KBM-7 (cell line): ENCODE measurements at regions not wholly inside any gene's neighbourhood (a gene's known extent, or its start where the extent isn't known, plus 50 kb on each side); places are given as distances from the start of the nearest gene placed in this dataset.

Experiments used
- DNase-seq: peaks from one replicate; pipeline ENCODE4 v3.0.0-alpha.2; 2015
- in situ Hi-C: fragments of 300-500 bp; cut with MboI; formaldehyde crosslinking; loops from 2 replicates; pipeline ENCODE4 v1.14.3; 2020; ENCODE audit warnings: low sequenced_read_pairs, low pct_unique_long_range_greater_than_20kb, mixed read lengths

GRCh38 chr10:21068026-21068656 is 171.0 kb upstream of the NEBL start:
- in situ Hi-C loops = no loop called here

DNA sequence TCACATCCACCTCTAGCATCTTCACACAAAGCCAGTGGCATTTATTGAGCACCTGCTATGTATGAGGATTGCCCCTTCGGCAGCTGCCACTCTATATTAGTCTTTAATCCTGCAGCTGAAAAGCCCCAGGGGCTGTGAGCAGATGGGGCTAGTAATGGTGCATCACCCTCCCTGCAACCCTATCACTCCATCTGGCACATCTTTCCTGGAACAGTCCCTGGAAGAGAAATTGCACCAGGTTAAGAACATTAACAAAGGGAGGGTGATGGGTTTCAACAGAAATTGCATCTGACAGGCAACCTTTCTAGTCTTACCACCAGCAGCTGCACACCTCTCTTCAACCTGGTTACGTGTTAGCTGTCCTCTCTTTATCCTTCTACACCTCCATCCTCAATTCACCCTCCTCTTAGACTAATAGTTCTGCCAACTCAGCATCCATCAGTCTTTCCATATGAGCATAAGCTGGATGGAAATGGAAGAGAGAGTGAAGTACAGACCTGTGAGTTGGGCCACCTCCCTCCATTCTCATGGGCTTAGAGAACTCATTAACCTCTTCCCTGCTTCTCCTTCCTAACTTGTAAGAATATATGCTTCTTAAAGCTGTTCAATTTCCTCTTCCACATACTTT is 168.6 kb upstream of the NEBL start:
- in situ Hi-C loops = no loop called here
- no peak for DNase-seq

More at GRCh38 chr10:21068026-21068656, 171.0 kb upstream of the NEBL start:
- DNase-seq = no peak

DNA sequence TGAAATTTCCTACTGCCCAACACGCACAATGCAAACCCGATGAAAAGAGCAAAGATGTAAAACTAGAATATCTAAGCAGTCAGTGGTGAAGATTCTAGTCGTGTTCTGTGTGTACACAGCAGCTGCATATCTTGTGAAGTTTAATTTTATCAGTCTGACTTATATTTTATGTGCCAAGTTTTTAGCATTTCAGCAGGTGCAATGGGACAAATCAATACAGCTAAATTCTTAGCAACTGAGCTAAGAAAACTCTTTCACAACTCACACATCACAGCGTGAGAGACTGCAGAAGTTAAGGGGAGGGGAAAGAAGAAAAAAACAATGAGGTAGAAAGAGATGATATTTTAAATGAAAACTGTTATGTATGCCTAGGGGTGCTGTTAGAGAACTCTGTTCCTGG is 164.9 kb upstream of the NEBL start:
- in situ Hi-C loops = no loop called here
- no peak for DNase-seq

- DNase-seq = no peak
- in situ Hi-C loops = no loop called here
These were observed 164.1 kb upstream of the NEBL start for GRCh38 chr10:21061184-21061583.

GRCh38 chr10:21060626-21061025 is 163.5 kb upstream of the NEBL start:
- DNase-seq = no peak
- in situ Hi-C loops = no loop called here

- no peak for DNase-seq
- in situ Hi-C loops = no loop called here
These were observed 160.9 kb upstream of the NEBL start for GRCh38 chr10:21057989-21058388.

- in situ Hi-C loops = no loop called here
- DNase-seq = no peak
These were observed 160.3 kb upstream of the NEBL start for GRCh38 chr10:21057436-21057835.

- DNase-seq = no peak
- in situ Hi-C loops = no loop called here
These were observed 159.3 kb upstream of the NEBL start for GRCh38 chr10:21056461-21056860.

- in situ Hi-C loops = no loop called here
These were observed 158.4 kb upstream of the NEBL start for GRCh38 chr10:21055339-21056135.

DNA sequence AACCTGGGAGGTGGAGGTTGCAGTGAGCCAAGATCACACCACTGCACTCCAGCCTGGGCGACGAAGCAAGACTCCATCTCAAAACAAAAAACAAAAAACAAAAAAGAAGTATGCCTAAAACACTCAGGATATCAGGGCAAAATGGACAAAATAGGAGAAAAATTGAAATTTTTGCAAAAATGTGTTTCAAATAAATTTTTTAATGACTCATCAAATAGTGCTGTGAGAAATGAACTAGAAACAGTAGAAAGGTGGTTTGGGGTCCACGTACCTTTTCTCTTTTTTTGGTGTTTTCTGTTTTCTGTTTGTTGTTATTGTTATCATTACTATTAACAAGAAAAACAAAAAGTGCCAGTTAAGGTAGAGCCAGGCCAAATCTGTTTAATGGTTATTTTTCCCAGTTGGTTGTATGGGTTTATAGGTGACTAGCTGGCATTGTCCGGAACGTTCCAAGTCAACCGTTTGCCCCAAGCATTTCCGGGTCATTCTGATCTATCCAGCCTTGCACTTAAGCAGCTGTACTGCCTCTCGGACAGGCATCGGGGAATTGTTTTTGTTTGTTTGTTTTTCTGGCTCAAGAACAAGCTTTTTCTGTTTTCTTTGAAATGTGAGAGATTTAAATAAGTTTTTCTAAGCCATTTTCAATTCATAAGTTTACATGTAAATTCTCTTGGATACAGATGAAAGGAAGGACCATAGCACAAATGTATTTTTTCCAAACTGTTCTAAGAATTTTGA is 157.0 kb upstream of the NEBL start:
- in situ Hi-C loops = no loop called here
- DNase-seq = no peak

More at GRCh38 chr10:21055339-21056135, 158.4 kb upstream of the NEBL start:
- no peak for DNase-seq

DNA sequence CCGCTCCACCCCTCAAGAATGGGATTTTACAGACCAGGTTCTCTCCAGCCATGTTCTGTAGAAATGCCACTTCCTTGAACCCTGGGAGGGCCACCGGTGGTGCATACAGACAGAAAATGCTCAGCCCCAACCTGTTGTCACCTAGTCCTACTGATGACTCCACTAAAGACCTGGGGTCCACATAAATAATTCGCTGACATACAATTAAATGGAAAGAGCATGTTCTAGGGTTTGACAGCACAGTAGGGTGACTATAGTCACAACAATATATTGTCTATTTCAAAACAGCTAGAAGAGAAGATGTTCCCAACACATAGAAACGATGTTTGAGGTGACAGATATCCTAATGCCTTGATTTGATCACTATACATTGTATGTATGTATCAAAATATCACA is 155.6 kb upstream of the NEBL start:
- DNase-seq = no peak
- in situ Hi-C loops = no loop called here

GRCh38 chr10:21052072-21052708 is 155.1 kb upstream of the NEBL start:
- DNase-seq = no peak
- in situ Hi-C loops = no loop called here

DNA sequence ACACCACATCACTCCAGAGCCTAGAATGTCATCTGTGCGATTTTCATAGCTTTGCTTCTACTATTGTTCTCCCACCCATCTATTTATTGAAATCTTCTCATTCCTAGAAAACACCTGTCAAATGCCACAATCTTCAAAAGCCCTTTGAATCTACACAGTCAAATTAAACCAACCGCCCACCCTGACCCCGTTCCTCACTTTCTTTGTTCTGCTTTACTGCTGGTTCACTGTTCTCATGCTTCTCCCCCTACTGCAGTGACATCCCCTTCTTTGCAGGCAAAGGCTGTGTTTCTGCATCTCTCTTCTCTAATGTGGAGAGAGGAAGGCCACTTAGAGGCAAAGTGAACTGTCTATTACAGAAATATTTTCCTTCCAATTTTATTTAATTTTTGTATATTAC is 152.4 kb upstream of the NEBL start:
- in situ Hi-C loops = no loop called here
- no peak for DNase-seq

DNA sequence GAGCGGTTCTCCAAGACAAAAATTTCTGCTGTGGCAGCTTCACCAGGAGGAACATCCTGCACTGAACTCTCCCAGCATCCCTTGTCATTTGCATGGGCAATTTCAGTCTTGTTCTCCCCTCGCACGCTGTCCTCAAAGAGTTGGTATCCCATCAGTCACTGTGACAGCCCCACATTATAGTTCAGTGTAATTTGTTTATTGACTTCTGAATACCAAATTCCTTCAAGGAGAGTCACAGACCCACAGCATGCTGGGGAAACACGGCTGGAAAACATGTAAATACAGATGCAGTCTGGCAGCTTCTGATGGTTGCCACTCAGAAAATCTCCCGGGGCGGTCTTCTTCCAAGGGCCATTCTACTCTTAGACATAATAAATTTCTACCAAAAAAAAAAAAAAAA is 151.0 kb upstream of the NEBL start:
- no peak for DNase-seq
- in situ Hi-C loops = no loop called here

GRCh38 chr10:21047511-21047910 is 150.4 kb upstream of the NEBL start:
- in situ Hi-C loops = no loop called here
- no peak for DNase-seq

DNA sequence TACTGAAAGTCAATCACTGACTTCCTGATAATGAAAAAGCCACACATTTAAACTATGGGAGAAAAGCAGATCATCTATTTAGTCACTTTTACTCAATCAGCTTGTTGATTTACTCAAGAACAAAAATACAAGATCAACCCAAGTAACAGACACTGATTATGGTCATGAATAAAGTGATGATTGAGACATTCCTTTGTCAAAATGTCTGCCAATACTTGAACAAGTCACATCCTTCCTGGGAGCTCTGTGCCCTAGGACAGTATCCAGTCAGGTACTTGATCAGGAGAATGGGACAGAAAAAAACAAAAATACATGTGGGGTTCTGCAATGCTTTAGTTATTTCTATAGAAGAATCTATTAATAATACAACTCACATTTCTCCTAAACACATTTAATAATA is 150.0 kb upstream of the NEBL start:
- in situ Hi-C loops = no loop called here
- DNase-seq = no peak

DNA sequence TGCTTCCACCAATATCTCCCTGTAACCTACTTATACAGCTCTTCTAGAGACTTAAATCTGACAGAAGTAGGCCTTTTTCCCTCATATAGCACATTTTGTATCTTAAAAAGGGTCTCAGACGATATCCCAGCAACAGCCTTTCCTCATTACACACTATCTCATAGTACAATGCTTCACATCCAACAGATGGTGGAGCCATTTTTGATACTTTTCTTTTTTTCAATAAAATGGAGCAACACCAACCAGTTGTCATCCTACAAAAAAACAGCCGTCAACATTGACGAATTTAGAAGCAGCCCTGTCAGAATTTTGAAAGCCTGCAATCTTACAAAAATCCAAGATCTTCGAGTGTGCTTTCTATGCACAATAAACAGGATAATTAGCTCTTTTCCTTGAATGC is 145.9 kb upstream of the NEBL start:
- in situ Hi-C loops = no loop called here
- no peak for DNase-seq

DNA sequence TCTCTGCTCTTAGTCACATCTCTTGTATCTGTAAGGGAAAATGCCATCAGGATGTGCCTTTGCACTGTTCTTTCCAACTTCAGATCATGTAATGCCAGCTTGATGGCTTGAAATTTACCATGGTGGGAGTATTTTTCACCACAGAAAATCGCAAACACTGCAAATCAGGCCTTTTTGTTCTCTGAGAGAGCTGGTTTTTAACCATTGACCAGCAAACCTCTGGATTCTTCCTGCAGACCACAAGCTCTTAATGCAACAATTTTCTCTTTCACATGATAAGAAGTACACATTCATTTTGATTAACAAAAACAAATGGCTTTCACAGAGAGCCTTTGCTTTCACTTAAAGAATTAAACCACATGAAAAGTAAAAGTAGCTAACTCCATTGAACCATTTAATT is 145.4 kb upstream of the NEBL start:
- no peak for DNase-seq
- in situ Hi-C loops = no loop called here

GRCh38 chr10:21041763-21042458 is 144.8 kb upstream of the NEBL start:
- in situ Hi-C loops = no loop called here
- no peak for DNase-seq
